NCI-H1694 treated with DMSO at 0.1 percent for 48 hours (cell line): ENCODE measurements at regions not wholly inside any gene's neighbourhood (a gene's known extent, or its start where the extent isn't known, plus 50 kb on each side); places are given as distances from the start of the nearest gene placed in this dataset.

ENCODE experiments used
- DNase-seq: peaks from one replicate; lab custom pipeline; 2025; lab: John Stamatoyannopoulos, UW

- DNase-seq = no peak
Observed at GRCh38 chr6:16078064-16078463, 50.8 kb upstream of the MYLIP start.

GRCh38 chr6:16069671-16070070, 59.2 kb upstream of the MYLIP start:
- DNase-seq = no peak

GRCh38 chr6:16069222-16069621, 59.7 kb upstream of the MYLIP start:
- no peak for DNase-seq

DNA sequence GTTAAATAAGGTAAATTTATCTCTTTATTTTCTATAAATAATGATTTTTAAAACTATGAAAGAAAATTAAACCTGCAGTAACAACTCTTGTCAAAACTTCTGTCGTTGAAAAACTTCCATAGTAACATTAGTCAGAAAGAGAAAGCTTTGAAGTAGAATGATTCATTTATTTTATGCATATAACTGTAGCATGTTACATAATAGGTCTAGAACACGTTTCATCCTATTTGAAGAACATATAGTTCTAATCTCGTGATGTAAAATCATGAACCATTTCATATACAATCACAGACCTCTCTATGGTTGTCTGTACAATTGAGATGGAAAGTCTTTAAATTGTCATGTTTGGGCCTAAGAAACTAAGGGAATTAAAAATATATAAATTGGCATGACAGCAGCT, 61.3 kb upstream of the MYLIP start:
- no peak for DNase-seq

GRCh38 chr6:16064671-16065072, 64.2 kb upstream of the MYLIP start:
- peak; percentile 9 for DNase-seq

DNA sequence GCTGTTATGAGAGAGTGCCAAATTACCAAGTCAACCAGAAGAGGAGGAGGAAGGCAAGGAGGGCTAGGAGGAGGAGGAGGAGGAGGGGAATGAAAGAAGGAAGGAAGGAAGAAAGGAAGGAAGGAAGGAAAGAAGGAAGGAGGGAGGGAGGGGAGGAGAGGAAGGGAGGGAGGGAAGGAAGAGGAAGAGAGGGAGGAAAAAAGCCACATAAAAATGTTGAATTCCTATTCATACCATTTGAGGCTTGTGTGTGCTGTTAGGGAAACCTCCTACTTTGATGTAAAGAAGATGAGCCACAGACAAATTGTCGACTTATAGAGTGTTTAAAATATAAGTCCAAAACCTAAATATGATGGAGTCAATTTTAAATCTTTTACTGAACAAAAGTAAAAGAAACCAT, 65.3 kb upstream of the MYLIP start:
- no peak for DNase-seq

- DNase-seq = no peak
Observed at GRCh38 chr6:16061818-16062217, 67.1 kb upstream of the MYLIP start.

- no peak for DNase-seq
Observed at GRCh38 chr6:16060039-16060438, 68.8 kb upstream of the MYLIP start.

DNA sequence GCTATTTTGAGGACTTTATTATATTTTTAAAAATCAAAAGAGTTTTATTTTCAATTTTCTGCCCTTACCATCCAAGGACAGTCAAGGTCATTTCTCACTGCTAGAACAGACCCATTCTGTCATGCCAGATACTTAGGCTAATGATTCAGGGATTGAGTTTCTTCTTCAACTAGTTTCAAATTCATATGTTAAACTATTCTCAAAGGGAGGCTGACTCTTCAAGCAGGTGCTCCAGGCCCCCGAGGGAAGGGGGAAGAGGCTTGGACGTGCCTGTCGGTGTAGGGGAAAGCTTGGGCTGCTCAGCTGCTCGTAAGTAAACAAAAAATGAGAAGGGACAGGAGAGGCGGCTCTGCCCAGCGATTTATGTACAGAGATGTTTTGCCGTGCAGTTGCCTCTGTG, 69.4 kb upstream of the MYLIP start:
- DNase-seq = no peak

GRCh38 chr6:16058929-16059345, 69.9 kb upstream of the MYLIP start:
- no peak for DNase-seq

- no peak for DNase-seq
Observed at GRCh38 chr6:16058201-16058928, 70.5 kb upstream of the MYLIP start.

- no peak for DNase-seq
Observed at GRCh38 chr6:16057446-16057845, 71.4 kb upstream of the MYLIP start.

DNA sequence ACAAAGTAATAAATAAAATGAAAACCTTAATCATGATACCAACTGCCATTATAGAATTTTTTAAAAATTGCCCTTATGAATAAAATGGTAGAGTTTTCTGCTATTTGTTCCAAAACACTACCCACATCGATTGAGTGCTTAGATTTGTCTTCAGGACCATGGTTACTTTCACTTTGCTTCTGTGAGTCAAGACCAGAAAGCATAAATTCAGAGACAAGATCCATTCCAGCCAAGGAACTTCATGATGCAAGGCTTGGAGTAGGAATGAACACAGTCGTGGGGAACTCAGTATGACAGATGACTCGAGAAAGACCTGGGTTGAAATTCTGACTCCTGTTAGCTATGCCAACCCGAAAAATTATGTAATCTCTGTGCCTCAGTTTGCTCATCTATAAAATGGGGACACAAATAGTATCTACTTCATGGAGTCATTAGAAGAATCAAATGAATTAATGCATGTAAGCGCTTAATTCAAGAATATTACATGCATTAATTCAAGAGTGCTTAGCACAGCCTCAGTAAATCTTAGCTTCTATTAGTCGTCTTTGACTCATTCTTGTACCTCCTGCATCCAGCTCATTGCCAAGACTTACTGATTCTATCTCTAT, 72.5 kb upstream of the MYLIP start:
- DNase-seq = no peak

DNA sequence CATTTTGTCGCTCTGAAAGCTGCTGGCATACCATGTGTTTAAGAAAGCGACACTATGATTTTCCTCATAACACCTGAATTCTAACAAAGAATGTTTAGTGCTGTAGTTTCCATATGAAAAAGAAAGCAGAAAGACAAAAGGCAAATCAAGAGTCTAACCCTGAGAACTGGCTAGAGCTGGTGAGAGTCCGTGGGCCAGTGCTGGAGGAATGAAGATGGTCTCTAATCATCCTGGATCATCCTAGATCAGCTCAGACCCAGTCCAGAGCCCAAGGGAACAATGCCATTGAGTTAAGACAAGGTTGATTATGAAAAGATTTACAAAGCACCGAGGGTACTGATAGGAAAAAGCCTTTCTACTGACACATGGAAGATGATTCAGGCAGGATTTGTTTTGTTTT, 73.0 kb upstream of the MYLIP start:
- DNase-seq = no peak

DNA sequence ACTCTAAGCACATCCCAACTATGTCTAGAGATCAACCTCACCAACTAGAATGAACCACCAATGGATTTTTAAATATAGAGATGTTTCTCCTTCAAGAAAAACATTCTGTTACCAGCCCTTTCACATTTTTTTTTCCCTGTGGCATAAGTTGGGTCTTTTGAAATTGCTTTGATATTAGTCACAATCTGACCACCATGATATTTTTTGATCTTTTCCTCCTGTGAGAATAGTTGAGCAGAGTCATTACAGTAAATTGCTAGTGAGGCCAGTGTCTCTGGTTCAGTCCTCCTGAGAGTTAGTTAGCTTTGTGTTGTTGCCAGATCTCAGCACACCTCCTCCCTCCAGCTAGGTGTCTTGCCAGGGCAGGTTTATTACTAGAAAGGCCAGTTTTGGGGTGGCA, 79.7 kb upstream of the MYLIP start:
- DNase-seq = no peak

DNA sequence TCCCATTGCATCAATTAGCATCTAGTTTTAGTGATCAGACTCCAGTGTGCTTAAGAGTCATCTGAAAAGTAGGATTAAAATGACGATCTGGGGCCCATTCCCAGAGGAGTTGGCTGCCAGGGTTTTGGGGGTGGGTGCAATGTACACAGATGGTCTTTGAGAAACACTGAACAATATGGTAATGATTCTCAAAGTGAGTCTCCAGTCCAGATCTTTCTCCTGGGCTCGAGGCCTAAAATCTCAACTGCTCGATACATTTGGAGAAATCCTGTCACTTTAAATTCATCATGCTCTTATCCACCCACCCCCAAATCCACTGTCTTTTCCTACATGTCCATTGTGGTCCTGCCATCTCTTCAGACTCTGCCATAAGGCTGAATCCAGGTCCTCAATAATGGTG, 80.7 kb upstream of the MYLIP start:
- DNase-seq = no peak

GRCh38 chr6:16047435-16047990, 81.4 kb upstream of the MYLIP start:
- DNase-seq = no peak

- peak; percentile 29 for DNase-seq
Observed at GRCh38 chr6:16045238-16045637, 83.6 kb upstream of the MYLIP start.

DNA sequence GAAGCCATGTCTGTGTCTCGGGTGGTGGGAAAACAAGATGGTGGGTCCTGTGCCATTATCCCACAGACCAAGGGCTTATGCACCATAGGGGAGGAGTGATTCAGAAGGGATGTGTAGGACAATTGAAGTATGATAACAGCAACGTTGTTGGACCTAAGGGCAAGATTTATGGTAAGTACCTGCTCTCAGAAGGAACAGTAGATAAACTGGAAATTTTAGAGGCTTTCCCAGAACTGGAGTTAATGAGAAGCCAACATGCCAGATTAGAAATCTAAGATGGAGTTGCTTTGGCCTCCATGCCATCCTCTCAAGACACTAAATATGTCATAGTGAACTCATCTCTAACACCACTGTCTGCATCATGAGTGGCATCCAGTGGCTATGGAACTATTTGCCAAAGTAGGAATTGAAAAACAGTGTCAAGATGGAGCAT, 84.7 kb upstream of the MYLIP start:
- no peak for DNase-seq

DNA sequence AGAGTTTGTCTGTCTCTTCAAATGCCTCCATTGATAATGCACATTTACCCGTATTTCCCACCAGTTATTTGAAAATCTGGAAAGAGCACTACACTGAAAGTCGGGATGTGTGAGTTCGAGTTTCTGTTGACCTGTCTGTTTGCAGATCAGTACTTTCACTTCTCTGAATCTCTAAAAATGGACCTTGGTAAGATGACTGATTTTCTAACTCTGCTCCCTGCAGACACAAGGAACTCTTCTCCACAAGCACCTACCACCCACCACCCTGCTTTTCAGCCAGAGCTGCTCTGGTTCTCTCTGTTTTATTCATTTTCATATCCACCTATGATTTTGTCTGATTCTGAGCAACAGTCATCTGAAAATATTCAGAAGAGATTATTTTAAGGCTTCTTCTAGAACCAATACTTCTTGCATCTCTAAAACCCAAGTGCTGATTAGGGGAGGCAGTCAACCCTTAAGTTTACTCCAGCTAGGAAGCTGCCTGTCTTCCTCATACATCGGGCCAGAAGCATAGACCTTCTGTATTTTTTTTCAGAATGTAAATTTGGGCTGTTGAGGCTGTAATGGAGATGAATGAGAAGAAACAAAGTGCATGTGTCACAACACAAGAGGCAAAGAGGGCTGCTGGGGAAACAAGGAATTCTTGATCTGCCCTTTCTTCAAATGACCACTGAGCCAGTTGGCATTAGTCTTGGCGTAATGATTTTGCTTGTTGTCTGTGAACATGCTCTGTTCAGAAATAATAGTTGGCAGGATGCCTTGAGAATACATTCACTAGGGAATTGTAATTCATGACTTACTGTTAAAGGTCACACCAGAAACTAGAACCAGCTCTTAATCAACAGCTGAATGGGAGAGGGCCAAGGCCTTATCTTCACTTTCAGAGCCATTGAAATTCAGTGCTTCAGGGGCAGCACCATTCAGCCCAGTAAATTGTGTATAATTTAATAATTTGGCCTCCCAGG, 85.4 kb upstream of the MYLIP start:
- no peak for DNase-seq

DNA sequence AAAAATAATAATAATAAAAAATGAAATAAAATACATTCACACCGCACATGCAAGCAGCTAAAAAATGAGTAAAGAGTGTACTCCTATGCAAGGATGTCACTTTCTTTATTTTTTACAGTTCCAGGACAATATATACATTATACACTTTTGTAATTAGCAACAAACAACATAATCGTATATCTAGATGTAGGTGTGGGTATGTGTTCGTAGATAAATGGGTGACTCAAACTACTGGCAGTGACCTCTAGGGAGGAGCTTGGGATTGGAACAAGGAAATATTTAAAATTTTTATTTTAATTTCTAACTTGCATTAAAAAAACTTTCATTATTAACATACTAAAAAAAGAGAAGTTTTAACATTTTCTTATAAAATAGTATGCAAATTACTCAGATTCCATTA, 86.1 kb upstream of the MYLIP start:
- no peak for DNase-seq

DNA sequence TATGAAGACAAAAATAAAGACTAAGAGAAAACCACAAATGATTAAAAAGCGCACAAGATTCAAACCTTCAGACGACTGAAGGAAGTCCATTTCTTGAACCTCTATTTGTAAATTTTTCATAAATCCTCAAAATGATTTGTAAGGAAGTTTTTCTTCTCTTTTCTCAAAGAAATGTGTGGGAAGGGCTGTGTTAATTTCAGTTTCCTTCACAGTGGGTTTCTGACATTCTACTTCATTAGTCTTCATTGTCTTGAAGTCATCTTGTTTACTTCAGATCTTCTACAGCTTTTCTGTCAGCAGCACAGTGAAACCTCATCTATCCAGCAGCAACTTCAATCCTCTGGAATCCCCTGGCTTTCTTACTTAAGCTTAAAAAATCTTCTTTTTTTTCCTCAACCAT, 87.6 kb upstream of the MYLIP start:
- DNase-seq = no peak

DNA sequence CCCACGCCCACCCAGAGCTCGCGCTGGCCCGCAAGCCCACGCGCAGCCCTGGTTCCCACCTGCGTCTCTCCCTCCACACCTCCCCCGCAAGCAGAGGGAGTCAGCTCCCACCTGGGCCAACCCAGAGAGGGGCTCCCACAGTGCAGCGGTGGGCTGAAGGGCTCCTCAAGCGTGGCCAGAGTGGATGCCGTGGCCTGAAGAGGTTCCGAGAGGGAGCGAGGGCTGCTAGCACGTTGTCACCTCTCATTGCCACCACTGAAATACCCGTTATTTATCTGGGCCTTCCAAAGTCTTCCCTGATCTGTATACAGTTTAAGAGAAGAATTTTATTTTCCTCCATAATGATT, 88.3 kb upstream of the MYLIP start:
- DNase-seq = no peak
